PFSK-1 (cell line): ENCODE measurements at regions not wholly inside any gene's neighbourhood (a gene's known extent, or its start where the extent isn't known, plus 50 kb on each side); places are given as distances from the start of the nearest gene placed in this dataset.

Source experiments
- FOXP2 ChIP-seq: optimal IDR thresholded peaks from 2 replicates; pipeline ENCODE3; 2011; ENCODE audit warnings: borderline replicate concordance, control low read depth, inconsistent platforms; ENCODE audit not compliant: insufficient read depth; ENCODE audit errors: extremely low read length, extremely low read depth
- POLR2AphosphoS5 ChIP-seq: IDR thresholded peaks from 2 replicates; pipeline ENCODE4 v1.6.1; 2012; ENCODE audit warnings: low read depth, mild to moderate bottlenecking, control low read depth, low read length, moderate library complexity
- REST ChIP-seq, 2 experiments: IDR thresholded peaks; 2 replicates each; pipeline versions ENCODE4 v1.6.1 to v1.8.0; 2011 to 2012; ENCODE audit warnings: low read depth in 2 of 2, low read length in 2 of 2, control low read depth in 1 of 2, inconsistent platforms in 1 of 2, mild to moderate bottlenecking in 1 of 2, moderate library complexity in 1 of 2; ENCODE audit not compliant: insufficient read depth in 1 of 2
- SIN3A ChIP-seq: IDR thresholded peaks from 2 replicates; pipeline ENCODE4 v1.6.1; 2012; ENCODE audit warnings: mild to moderate bottlenecking, low read length, moderate library complexity, borderline replicate concordance; ENCODE audit not compliant: insufficient read depth
- TAF1 ChIP-seq: IDR thresholded peaks from 2 replicates; pipeline ENCODE4 v1.6.1; 2012; ENCODE audit warnings: low read length, control low read depth, borderline replicate concordance; ENCODE audit not compliant: insufficient read depth

- TF ChIP-seq REST (IDR thresholded peaks at IDR 0.05; ENCODE audit: insufficient read depth in 1 of 2, low read depth in 2 of 2, low read length in 2 of 2) (no peak), SIN3A (no peak), TAF1 (no peak), POLR2AphosphoS5 (no peak), FOXP2 (no peak)
Measured at GRCh38 chr5:53200306-53200705, 90.7 kb upstream of the MOCS2 start.
